ENCODE measurements at regions not wholly inside any gene's neighbourhood (a gene's known extent, or its start where the extent isn't known, plus 50 kb on each side); places are given as distances from the start of the nearest gene placed in this dataset.

DNA sequence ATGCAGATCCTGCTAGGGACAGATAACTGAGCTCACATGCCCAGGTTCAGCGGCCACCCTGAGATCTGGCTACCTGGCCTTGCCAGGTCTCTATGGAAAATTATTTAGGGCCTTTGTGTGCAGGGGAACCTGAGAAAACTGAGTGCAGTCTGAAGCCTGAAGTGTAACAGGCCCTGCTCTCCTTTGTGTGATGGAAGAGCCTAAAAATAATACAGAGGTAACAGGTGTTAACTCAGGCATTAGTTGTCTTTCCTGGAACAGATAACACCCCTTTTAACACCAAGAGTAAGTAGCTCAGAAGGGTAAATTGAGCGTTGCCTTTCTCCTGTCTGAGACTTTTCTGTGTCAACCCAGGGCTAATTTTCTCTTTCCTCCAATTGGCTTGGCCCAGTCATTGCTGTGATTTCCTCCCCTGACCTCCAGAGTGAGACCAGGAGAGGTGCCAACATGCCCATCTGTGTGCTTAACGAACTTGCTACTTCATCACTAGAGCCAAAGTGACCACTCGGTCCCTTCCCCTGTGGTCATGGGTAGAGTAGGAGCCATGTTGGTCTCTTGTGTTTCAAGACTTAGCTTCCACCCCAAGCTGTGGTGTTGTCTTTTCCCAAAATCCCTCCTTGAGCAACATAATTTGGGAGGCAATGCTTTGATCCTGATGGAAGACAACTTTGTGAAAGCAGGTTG lies 304.4 kb upstream of the JAG1 start:
- intact Hi-C loops (cut with micrococcal nuclease) (no loop called here), in situ Hi-C loops (cut with MboI; ENCODE audit: low sequenced_read_pairs) (no loop called here), dilution Hi-C loops (cut with HindIII; ENCODE audit: low sequenced_read_pairs, unreplicated experiment) (no loop called here)
- POLR2A ChIA-PET (ENCODE audit: unreplicated experiment): no interaction called here
- DNase-seq (no peak), ATAC-seq (ENCODE audit: low read depth) (no peak)
- Histone ChIP-seq H3K4me2 (ENCODE audit: low read depth, low read length) (no peak overlapping the region), H3K4me1 (ENCODE audit: control insufficient read depth, insufficient read depth, low read length) (peaks cover 1% of the 10 kb centered on the region), H3K27me3 (ENCODE audit: control insufficient read depth, insufficient read depth, low read length) (no peaks in the 10 kb centered on the region), H3K79me1 (ENCODE audit: low read depth in 1 of 2, low read length in 2 of 2) (no peaks in the 10 kb centered on the region), H2BK5ac (ENCODE audit: low read depth, low read length, poor library complexity, severe bottlenecking) (no peak overlapping the region), H2AK5ac (ENCODE audit: low read depth, low read length) (no peak overlapping the region), H3K23ac (ENCODE audit: low read depth, low read length) (no peak overlapping the region), H2BK120ac (ENCODE audit: low read depth, low read length) (no peak overlapping the region), H4K20me1 (ENCODE audit: insufficient read depth, low read length) (no peaks in the 10 kb centered on the region), H2BK20ac (ENCODE audit: low read depth, low read length) (no peak overlapping the region), H4K8ac (ENCODE audit: low read depth in 2 of 2, low read length in 2 of 2) (no peak overlapping the region), H3K36me3 (ENCODE audit: control insufficient read depth, insufficient read depth, low read length) (no peaks in the 10 kb centered on the region), H3K4ac (ENCODE audit: low read depth, low read length) (no peak overlapping the region), H3K18ac (ENCODE audit: low read depth, low read length) (no peak overlapping the region), H3K4me3 (ENCODE audit: insufficient read depth, low read depth, low read length) (no peak overlapping the region), H2BK15ac (ENCODE audit: low read depth, low read length) (no peak overlapping the region), H3K56ac (ENCODE audit: extremely low read depth, insufficient read depth, low read length) (no peak overlapping the region), H3K27ac (ENCODE audit: insufficient read depth, low read length) (no peak overlapping the region), H2AK9ac (replicated peaks; ENCODE audit: low read depth, low read length, poor library complexity) (no peak overlapping the region), H3K9me1 (ENCODE audit: insufficient read depth, low read length) (no peaks in the 10 kb centered on the region), H3K9me3 (ENCODE audit: control insufficient read depth, insufficient read depth, low read length) (no peaks in the 10 kb centered on the region), H4K5ac (ENCODE audit: low read depth, low read length) (no peak overlapping the region), H4K91ac (ENCODE audit: insufficient read depth, low read depth, low read length) (no peak overlapping the region), H2AFZ (replicated peaks; ENCODE audit: low read length, poor library complexity) (no peak overlapping the region), H3K14ac (replicated peaks; ENCODE audit: low read depth, low read length) (no peak overlapping the region), H3K9ac (ENCODE audit: low read depth, low read length) (no peak overlapping the region)
- BruUV-seq (replicated peaks): no TSS peak
- TF ChIP-seq, protein P1, sequence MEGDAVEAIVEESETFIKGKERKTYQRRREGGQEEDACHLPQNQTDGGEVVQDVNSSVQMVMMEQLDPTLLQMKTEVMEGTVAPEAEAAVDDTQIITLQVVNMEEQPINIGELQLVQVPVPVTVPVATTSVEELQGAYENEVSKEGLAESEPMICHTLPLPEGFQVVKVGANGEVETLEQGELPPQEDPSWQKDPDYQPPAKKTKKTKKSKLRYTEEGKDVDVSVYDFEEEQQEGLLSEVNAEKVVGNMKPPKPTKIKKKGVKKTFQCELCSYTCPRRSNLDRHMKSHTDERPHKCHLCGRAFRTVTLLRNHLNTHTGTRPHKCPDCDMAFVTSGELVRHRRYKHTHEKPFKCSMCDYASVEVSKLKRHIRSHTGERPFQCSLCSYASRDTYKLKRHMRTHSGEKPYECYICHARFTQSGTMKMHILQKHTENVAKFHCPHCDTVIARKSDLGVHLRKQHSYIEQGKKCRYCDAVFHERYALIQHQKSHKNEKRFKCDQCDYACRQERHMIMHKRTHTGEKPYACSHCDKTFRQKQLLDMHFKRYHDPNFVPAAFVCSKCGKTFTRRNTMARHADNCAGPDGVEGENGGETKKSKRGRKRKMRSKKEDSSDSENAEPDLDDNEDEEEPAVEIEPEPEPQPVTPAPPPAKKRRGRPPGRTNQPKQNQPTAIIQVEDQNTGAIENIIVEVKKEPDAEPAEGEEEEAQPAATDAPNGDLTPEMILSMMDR (conservative IDR thresholded peaks at IDR 0.05; ENCODE audit: low read depth, low read length): no peak
- no peak for TF ChIP-seq RFX5 (IDR thresholded peaks at IDR 0.05; ENCODE audit: low read depth, low read length)
- TF ChIP-seq FOS (IDR thresholded peaks at IDR 0.05; ENCODE audit: low read depth, low read length): no peak
- no peak for TF ChIP-seq BHLHE40 (IDR thresholded peaks at IDR 0.05; ENCODE audit: low read depth, low read length)
- TF ChIP-seq MAZ (IDR thresholded peaks at IDR 0.05; ENCODE audit: borderline replicate concordance, low read depth, low read length): no peak
- no peak for TF ChIP-seq RAD21 (IDR thresholded peaks at IDR 0.05; ENCODE audit: low read length)
- no peak for TF ChIP-seq POLR2A (IDR thresholded peaks at IDR 0.05; ENCODE audit: low read depth, low read length)
- CTCF ChIA-PET: no interaction called here
- no CpG with 5 or more reads among the region's 4 CpGs for WGBS, 2 experiments (ENCODE audit: extremely low coverage in 2 of 2, insufficient read length in 1 of 2)
